ENCODE measurements at regions not wholly inside any gene's neighbourhood (a gene's known extent, or its start where the extent isn't known, plus 50 kb on each side); places are given as distances from the start of the nearest gene placed in this dataset.

- H3K27me3 ChIP-seq (ENCODE audit: control insufficient read depth, insufficient read depth, low read length): no peaks in the 10 kb centered on the region
- DNase-seq (ENCODE audit: low read depth) (no peak), FAIRE-seq (no peak)
- no peak for TF ChIP-seq CTCF (IDR thresholded peaks at IDR 0.05; ENCODE audit: insufficient read depth, low read length, severe bottlenecking)
- H3K4me3 ChIP-seq (ENCODE audit: low read depth, low read length): no peak overlapping the region
- H3K36me3 ChIP-seq (ENCODE audit: control insufficient read depth, insufficient read depth, low read length): no peaks in the 10 kb centered on the region
These were observed 503.0 kb downstream of the EFNB2 start for GRCh38 chr13:106032441-106032840.

DNA sequence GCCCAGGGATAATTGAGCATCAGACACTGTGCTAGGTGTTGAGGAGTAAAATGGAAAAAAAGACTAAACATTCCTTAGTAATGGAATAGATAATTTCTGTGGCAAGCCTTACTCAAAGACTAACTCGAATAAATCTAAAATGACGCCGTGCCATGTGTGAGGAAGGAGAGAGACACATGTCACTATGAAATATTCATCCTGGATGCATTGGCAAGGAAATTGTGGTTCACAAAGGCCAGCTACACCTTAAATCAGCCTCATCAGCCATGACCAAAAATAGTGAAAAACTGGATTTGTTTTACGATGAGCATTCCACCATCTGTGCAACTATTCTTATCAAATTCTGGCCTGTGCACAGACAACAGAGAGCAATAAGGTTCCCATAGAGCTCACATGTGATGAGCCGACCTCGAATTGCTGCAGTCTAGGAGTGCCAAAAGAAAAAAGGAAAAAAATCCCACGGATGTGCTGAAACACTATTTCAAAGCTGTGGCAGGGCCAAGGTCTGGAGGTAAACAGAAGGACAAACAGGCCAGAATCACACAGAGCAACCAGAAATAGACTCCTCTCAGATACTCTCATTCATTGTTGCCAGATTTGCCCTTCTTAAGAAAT, 505.7 kb downstream of the EFNB2 start:
- no peak for FAIRE-seq
- no peak for DNase-seq (ENCODE audit: low read depth)

GRCh38 chr13:106028911-106029310, 506.6 kb downstream of the EFNB2 start:
- H3K27me3 ChIP-seq (ENCODE audit: control insufficient read depth, insufficient read depth, low read length): no peaks in the 10 kb centered on the region
- H3K36me3 ChIP-seq (ENCODE audit: control insufficient read depth, insufficient read depth, low read length): no peaks in the 10 kb centered on the region
- H3K4me3 ChIP-seq (ENCODE audit: low read depth, low read length): no peak overlapping the region
- no peak for TF ChIP-seq CTCF (IDR thresholded peaks at IDR 0.05; ENCODE audit: insufficient read depth, low read length, severe bottlenecking)
- peak; percentile 8 for DNase-seq (ENCODE audit: low read depth)
- no peak for FAIRE-seq

More for the DNA sequence above, 505.7 kb downstream of the EFNB2 start:
- no peaks in the 10 kb centered on the region for H3K27me3 ChIP-seq (ENCODE audit: control insufficient read depth, insufficient read depth, low read length)
- H3K4me3 ChIP-seq (ENCODE audit: low read depth, low read length): no peak overlapping the region
- H3K36me3 ChIP-seq (ENCODE audit: control insufficient read depth, insufficient read depth, low read length): no peaks in the 10 kb centered on the region
- TF ChIP-seq CTCF (IDR thresholded peaks at IDR 0.05; ENCODE audit: insufficient read depth, low read length, severe bottlenecking): no peak

- no peaks in the 10 kb centered on the region for H3K27me3 ChIP-seq (ENCODE audit: control insufficient read depth, insufficient read depth, low read length)
- no peak overlapping the region for H3K4me3 ChIP-seq (ENCODE audit: low read depth, low read length)
- TF ChIP-seq CTCF (IDR thresholded peaks at IDR 0.05; ENCODE audit: insufficient read depth, low read length, severe bottlenecking): no peak
- no peaks in the 10 kb centered on the region for H3K36me3 ChIP-seq (ENCODE audit: control insufficient read depth, insufficient read depth, low read length)
- DNase-seq (ENCODE audit: low read depth) (no peak), FAIRE-seq (no peak)
These were observed 523.9 kb downstream of the EFNB2 start for GRCh38 chr13:106011600-106011999.

DNA sequence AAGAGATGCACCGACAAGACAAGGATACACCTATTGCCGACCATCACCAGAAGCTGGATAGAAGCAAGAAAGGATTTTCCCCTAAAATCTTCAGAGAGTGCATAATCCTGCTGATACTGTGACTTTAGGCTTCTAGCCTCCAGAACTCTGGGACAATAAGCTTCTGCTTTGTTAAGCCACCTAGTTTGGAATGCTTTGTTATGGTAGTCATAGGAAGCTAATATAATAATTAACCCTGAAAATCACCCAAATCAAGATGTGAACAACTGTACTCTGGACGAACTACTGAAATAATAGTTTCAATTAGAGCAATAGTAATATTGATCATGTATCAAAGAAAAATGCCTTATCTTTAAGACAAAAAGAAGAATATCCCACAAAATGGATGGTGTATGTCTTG, 524.6 kb downstream of the EFNB2 start:
- Histone ChIP-seq H3K36me3 (ENCODE audit: control insufficient read depth, insufficient read depth, low read length) (no peaks in the 10 kb centered on the region), H3K27me3 (ENCODE audit: control insufficient read depth, insufficient read depth, low read length) (no peaks in the 10 kb centered on the region), H3K4me3 (ENCODE audit: low read depth, low read length) (no peak overlapping the region)
- no peak for FAIRE-seq
- DNase-seq (ENCODE audit: low read depth): no peak
- no peak for TF ChIP-seq CTCF (IDR thresholded peaks at IDR 0.05; ENCODE audit: insufficient read depth, low read length, severe bottlenecking)

GRCh38 chr13:106008540-106008939, 526.9 kb downstream of the EFNB2 start:
- TF ChIP-seq CTCF (IDR thresholded peaks at IDR 0.05; ENCODE audit: insufficient read depth, low read length, severe bottlenecking): no peak
- FAIRE-seq (no peak), DNase-seq (ENCODE audit: low read depth) (no peak)
- no peaks in the 10 kb centered on the region for H3K36me3 ChIP-seq (ENCODE audit: control insufficient read depth, insufficient read depth, low read length)
- H3K4me3 ChIP-seq (ENCODE audit: low read depth, low read length): no peak overlapping the region
- no peaks in the 10 kb centered on the region for H3K27me3 ChIP-seq (ENCODE audit: control insufficient read depth, insufficient read depth, low read length)
